ENCODE measurements at regions not wholly inside any gene's neighbourhood (a gene's known extent, or its start where the extent isn't known, plus 50 kb on each side); places are given as distances from the start of the nearest gene placed in this dataset.

- H3K4me1 Mint-ChIP-seq: no peaks in the 10 kb centered on the region
- ATAC-seq (no peak), DNase-seq (no peak)
- H3K27ac Mint-ChIP-seq: no peak overlapping the region
- H3K36me3 Mint-ChIP-seq (ENCODE audit: low read depth): no peaks in the 10 kb centered on the region
- H3K27me3 Mint-ChIP-seq: peaks cover 14% of the 10 kb centered on the region
- no peak overlapping the region for H3K4me3 Mint-ChIP-seq
- H3K9me3 Mint-ChIP-seq: no peaks in the 10 kb centered on the region
These were observed 123.0 kb upstream of the GNAO1 start for GRCh38 chr16:56068314-56068713.

DNA sequence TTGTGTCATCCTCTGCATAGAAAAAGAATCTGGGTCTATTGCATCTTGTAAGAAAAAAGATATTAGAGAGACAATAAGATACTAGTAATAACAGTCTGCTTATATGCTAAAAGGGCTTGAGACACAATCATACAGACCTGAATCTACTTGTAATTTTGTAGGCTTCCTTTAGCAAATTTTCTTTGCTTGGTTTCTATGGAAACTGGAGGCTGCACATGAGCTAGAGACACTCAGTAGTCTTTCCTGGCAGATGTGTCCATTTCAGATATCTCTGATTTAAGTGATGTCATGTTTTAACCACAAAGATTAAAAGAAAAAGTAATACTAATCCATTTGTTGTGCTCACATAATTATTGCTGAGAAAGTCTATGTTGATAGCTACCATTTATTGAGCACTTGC lies 123.9 kb upstream of the GNAO1 start:
- DNase-seq: no peak
- Mint-ChIP-seq H3K27me3 (peaks cover 6% of the 10 kb centered on the region), H3K27ac (no peak overlapping the region), H3K4me3 (no peak overlapping the region), H3K4me1 (no peaks in the 10 kb centered on the region), H3K9me3 (no peaks in the 10 kb centered on the region), H3K36me3 (ENCODE audit: low read depth) (no peaks in the 10 kb centered on the region)
- ATAC-seq: no peak

DNA sequence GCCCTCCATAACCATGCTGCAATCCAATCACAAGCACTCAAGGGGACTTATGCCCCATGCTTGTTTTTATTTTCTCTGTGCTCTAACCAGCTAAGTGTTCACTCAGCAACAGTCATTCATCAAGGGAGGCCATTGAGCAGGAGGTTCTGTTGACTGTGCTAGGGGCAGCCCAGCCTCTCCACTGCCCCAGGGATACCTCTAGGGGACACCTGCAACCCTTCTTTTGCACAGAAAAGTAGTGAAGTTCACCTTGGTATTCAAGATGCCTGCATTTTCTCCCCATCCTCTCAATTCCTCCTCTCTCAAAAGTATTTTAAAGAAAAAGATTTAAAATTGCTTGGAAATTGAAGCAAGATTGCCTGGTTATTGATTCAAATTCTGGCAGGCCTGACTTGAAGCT lies 124.7 kb upstream of the GNAO1 start:
- no peaks in the 10 kb centered on the region for H3K9me3 Mint-ChIP-seq
- ATAC-seq (no peak), DNase-seq (no peak)
- H3K36me3 Mint-ChIP-seq (ENCODE audit: low read depth): no peaks in the 10 kb centered on the region
- H3K27me3 Mint-ChIP-seq: peaks cover 6% of the 10 kb centered on the region
- H3K27ac Mint-ChIP-seq: no peak overlapping the region
- H3K4me1 Mint-ChIP-seq: no peaks in the 10 kb centered on the region
- no peak overlapping the region for H3K4me3 Mint-ChIP-seq

DNA sequence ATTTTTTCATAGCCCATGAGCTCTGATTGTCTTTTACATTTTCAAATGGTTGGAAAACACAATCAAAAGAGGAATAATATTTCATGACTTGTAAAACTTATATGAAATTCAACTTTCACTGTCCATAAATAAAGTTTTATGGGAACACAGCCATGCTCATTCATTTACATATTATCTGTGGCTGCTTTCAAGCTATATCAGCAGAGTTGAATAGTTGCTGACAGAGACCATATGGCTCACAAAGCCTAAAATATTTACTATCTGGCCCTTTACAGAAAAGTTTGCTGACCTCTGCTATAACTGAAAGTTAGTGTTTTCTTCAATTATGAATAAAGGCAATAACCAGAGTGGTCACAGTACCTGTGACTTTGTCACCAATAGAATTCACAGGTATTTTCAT lies 128.2 kb upstream of the GNAO1 start:
- Mint-ChIP-seq H3K4me1 (no peaks in the 10 kb centered on the region), H3K27me3 (peaks cover 8% of the 10 kb centered on the region), H3K27ac (no peak overlapping the region), H3K4me3 (no peak overlapping the region), H3K36me3 (ENCODE audit: low read depth) (no peaks in the 10 kb centered on the region), H3K9me3 (no peaks in the 10 kb centered on the region)
- no peak for DNase-seq
- no peak for ATAC-seq

- DNase-seq (no peak), ATAC-seq (no peak)
- no peaks in the 10 kb centered on the region for H3K4me1 Mint-ChIP-seq
- H3K27me3 Mint-ChIP-seq: peaks cover 21% of the 10 kb centered on the region
- H3K9me3 Mint-ChIP-seq: no peaks in the 10 kb centered on the region
- H3K36me3 Mint-ChIP-seq (ENCODE audit: low read depth): no peaks in the 10 kb centered on the region
- no peak overlapping the region for H3K4me3 Mint-ChIP-seq
- no peak overlapping the region for H3K27ac Mint-ChIP-seq
These were observed 134.1 kb upstream of the GNAO1 start for GRCh38 chr16:56057151-56057550.

DNA sequence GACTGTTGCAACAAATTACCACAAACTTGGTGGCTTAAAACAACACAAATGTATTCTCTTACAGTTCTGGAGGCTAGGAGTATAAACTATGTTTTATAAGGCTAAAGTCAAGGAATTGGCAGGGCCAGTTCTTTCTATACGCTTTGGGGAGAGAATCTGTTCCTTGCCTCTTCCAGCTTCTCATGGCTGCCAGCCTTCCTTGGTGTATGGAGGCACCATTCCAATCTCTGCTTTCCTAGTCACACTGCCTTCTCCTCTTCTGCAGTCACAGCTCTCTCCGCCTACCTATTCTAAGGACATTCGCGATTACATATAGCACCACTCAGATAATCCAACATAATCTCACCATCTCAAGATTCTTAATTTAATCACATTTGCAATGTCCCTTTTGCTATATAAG lies 140.4 kb upstream of the GNAO1 start:
- no peak overlapping the region for H3K4me3 Mint-ChIP-seq
- no peak overlapping the region for H3K27ac Mint-ChIP-seq
- H3K4me1 Mint-ChIP-seq: peaks cover 8% of the 10 kb centered on the region
- H3K36me3 Mint-ChIP-seq (ENCODE audit: low read depth): no peaks in the 10 kb centered on the region
- ATAC-seq (no peak), DNase-seq (no peak)
- H3K9me3 Mint-ChIP-seq: no peaks in the 10 kb centered on the region
- H3K27me3 Mint-ChIP-seq: peaks cover 27% of the 10 kb centered on the region

DNA sequence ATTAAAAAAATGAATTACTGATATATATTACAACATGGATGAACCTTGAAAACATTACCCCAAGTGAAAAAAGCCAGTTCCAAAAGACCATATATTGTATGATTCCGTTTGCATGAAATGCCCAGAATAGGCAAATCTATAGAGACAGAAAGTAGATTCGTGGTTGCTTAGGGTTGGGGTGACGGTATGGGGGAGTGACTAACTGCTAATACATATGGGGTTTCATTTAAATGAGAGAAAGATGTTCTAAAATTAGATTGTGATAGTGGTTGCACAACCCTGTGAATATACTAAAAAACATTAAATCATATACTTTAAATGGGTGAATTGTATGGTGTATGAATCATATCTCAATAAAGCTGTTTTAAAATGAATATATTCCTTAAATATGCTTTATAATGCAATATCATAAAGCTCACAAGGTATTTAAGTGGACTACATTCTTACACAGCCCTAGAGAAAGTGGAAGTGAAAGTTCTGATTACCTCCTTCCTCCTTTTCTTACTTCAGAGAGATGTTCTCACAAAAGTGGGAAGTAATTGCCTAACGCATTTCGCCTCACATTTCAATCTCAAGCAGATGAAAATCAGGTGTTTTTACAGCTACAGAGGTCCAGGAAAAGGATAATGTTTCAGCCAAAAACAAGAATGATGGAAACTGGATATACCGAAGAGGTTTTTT lies 142.7 kb upstream of the GNAO1 start:
- Mint-ChIP-seq H3K9me3 (no peaks in the 10 kb centered on the region), H3K27me3 (peaks cover 23% of the 10 kb centered on the region), H3K27ac (no peak overlapping the region), H3K36me3 (ENCODE audit: low read depth) (no peaks in the 10 kb centered on the region), H3K4me1 (peaks cover 8% of the 10 kb centered on the region), H3K4me3 (no peak overlapping the region)
- no peak for DNase-seq
- no peak for ATAC-seq

- DNase-seq (no peak), ATAC-seq (no peak)
- H3K4me1 Mint-ChIP-seq: peaks cover 8% of the 10 kb centered on the region
- H3K27ac Mint-ChIP-seq: no peak overlapping the region
- no peaks in the 10 kb centered on the region for H3K36me3 Mint-ChIP-seq (ENCODE audit: low read depth)
- no peak overlapping the region for H3K4me3 Mint-ChIP-seq
- H3K27me3 Mint-ChIP-seq: peaks cover 21% of the 10 kb centered on the region
- H3K9me3 Mint-ChIP-seq: no peaks in the 10 kb centered on the region
These were observed 143.7 kb upstream of the GNAO1 start for GRCh38 chr16:56047307-56048234.

DNA sequence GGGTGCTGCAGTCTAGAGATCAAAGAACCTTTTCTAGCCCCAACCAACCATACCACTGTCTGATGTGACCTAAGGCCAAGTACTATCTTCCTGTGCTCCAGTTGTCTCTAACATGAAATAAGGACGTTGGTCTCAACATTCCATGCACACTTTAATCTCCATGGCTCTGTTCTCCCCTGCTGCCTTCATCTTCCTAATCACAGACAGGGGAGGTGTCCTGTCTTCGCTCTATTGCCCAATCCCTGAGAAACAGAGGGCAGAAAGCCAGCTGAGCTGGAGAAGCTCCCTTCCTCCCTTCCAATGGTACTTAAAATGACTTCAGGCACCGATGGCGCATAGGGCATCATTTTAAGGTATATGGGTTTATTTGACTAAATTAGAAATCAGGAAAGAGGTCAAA lies 148.9 kb upstream of the GNAO1 start:
- Mint-ChIP-seq H3K27ac (no peak overlapping the region), H3K36me3 (ENCODE audit: low read depth) (no peaks in the 10 kb centered on the region), H3K9me3 (peaks cover 5% of the 10 kb centered on the region), H3K27me3 (peaks cover 17% of the 10 kb centered on the region), H3K4me3 (no peak overlapping the region), H3K4me1 (no peaks in the 10 kb centered on the region)
- DNase-seq: no peak
- ATAC-seq: no peak

DNA sequence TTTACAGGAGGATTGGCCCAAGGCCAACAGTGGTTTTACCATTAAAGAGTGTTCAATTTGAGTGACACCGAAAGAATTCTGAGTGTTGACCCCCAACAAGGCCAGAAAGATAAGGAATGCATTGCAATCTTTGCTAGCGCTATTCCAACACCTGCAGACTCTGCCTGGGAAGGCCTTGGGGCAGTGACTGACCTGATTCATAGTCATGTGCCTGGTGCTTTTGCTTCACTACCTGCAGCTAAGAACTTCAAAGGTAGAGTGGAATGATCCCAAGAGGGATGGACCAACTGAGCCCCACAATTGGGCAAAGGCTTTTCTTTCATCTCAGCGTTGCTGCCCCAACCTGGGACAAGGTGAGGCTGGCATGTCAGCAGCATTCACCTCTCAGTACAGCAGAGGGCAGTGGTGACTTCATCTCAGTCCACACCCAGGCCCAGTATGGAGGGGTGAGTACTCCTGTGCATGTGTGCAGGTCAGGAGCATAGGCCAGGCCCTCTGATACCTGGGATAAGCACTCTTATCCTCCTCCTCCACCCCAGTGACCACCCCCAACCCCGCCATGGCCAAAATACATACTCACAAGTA lies 149.6 kb upstream of the GNAO1 start:
- ATAC-seq (peak; percentile 77), DNase-seq (peak; percentile 13)
- H3K27me3 Mint-ChIP-seq: peaks cover 14% of the 10 kb centered on the region
- peaks cover 3% of the 10 kb centered on the region for H3K36me3 Mint-ChIP-seq (ENCODE audit: low read depth)
- H3K27ac Mint-ChIP-seq: no peak overlapping the region
- no peaks in the 10 kb centered on the region for H3K4me1 Mint-ChIP-seq
- peaks cover 12% of the 10 kb centered on the region for H3K9me3 Mint-ChIP-seq
- no peak overlapping the region for H3K4me3 Mint-ChIP-seq

GRCh38 chr16:56038564-56039098 lies 152.7 kb upstream of the GNAO1 start:
- H3K36me3 Mint-ChIP-seq (ENCODE audit: low read depth): peaks cover 3% of the 10 kb centered on the region
- no peak for DNase-seq
- H3K9me3 Mint-ChIP-seq: peaks cover 12% of the 10 kb centered on the region
- H3K27me3 Mint-ChIP-seq: peaks cover 12% of the 10 kb centered on the region
- ATAC-seq: no peak
- H3K27ac Mint-ChIP-seq: no peak overlapping the region
- no peaks in the 10 kb centered on the region for H3K4me1 Mint-ChIP-seq
- no peak overlapping the region for H3K4me3 Mint-ChIP-seq

- Mint-ChIP-seq H3K4me3 (no peak overlapping the region), H3K27ac (no peak overlapping the region), H3K4me1 (peaks cover 2% of the 10 kb centered on the region), H3K36me3 (ENCODE audit: low read depth) (peaks cover 3% of the 10 kb centered on the region), H3K27me3 (peaks cover 14% of the 10 kb centered on the region), H3K9me3 (peaks cover 3% of the 10 kb centered on the region)
- DNase-seq (no peak), ATAC-seq (no peak)
These were observed 156.9 kb upstream of the CES5A start for GRCh38 chr16:56032072-56032471.

- DNase-seq: no peak
- Mint-ChIP-seq H3K36me3 (ENCODE audit: low read depth) (no peaks in the 10 kb centered on the region), H3K27me3 (peaks cover 12% of the 10 kb centered on the region), H3K9me3 (no peaks in the 10 kb centered on the region), H3K27ac (no peak overlapping the region), H3K4me3 (no peak overlapping the region), H3K4me1 (peaks cover 2% of the 10 kb centered on the region)
- ATAC-seq: no peak
These were observed 153.9 kb upstream of the CES5A start for GRCh38 chr16:56029026-56029425.

DNA sequence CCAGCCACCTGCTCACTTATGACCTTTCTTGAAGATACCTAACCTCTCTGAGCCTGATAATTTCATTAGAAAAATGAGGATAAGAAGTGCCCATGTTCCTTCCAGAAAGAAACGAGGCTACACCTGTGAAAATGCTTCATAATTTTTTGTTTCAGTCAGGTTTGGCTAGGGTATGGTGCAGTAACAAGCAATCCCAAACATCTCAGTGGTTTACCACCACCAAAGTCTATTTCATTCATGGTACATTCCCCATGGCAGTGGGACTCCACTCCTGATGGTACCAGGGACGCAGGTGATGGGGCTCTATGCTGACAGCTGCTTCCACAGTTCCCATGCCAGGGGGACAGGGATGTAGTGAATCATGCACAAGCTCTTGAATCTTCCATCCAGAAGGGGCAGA lies 147.6 kb upstream of the CES5A start:
- Mint-ChIP-seq H3K36me3 (ENCODE audit: low read depth) (no peaks in the 10 kb centered on the region), H3K4me1 (no peaks in the 10 kb centered on the region)

GRCh38 chr16:56019274-56019673 lies 144.1 kb upstream of the CES5A start:
- H3K4me1 Mint-ChIP-seq: no peaks in the 10 kb centered on the region
- ATAC-seq (no peak), DNase-seq (no peak)
- peaks cover 6% of the 10 kb centered on the region for H3K27me3 Mint-ChIP-seq
- H3K36me3 Mint-ChIP-seq (ENCODE audit: low read depth): no peaks in the 10 kb centered on the region
- H3K4me3 Mint-ChIP-seq: no peak overlapping the region
- no peak overlapping the region for H3K27ac Mint-ChIP-seq
- no peaks in the 10 kb centered on the region for H3K9me3 Mint-ChIP-seq

More for the DNA sequence above, 147.6 kb upstream of the CES5A start:
- ATAC-seq (no peak), DNase-seq (no peak)
- H3K4me3 Mint-ChIP-seq: no peak overlapping the region
- peaks cover 4% of the 10 kb centered on the region for H3K27me3 Mint-ChIP-seq
- H3K9me3 Mint-ChIP-seq: no peaks in the 10 kb centered on the region
- H3K27ac Mint-ChIP-seq: no peak overlapping the region
